Gastroesophageal sphincter (tissue), 4 donors: ENCODE measurements at regions not wholly inside any gene's neighbourhood (a gene's known extent, or its start where the extent isn't known, plus 50 kb on each side); places are given as distances from the start of the nearest gene placed in this dataset.

Experiments used
- ATAC-seq: fragments of 150-250 bp; one replicate; pipeline ENCODE4 v1.9.1; 2016; ENCODE audit warnings: mild to moderate bottlenecking, moderate library complexity
- H3K27ac ChIP-seq, 4 donors: fragments of 200-600 bp; sonication (generic) in 3 of 4; 1 replicate in 3 of 4; 2 replicates in 1 of 4; pipeline ENCODE4 v1.5.1; 2016 to 2019
- H3K27me3 ChIP-seq: fragments of 200-600 bp; sonication (generic); one replicate; pipeline ENCODE4 v1.5.1; 2019
- H3K36me3 ChIP-seq, 2 donors: fragments of 200-600 bp; sonication (generic); one replicate each; pipeline ENCODE4 v1.5.1; 2019; ENCODE audit warnings: control low read depth in 1 of 2
- H3K4me1 ChIP-seq, 3 donors: fragments of 200-600 bp; sonication (generic); 1 replicate in 2 of 3; 2 replicates in 1 of 3; pipeline ENCODE4 v1.5.1; 2016 to 2019; ENCODE audit warnings: control low read depth in 2 of 3
- H3K4me3 ChIP-seq, 2 donors: fragments of 200-600 bp; sonication (generic); one replicate each; pipeline ENCODE4 v1.5.1; 2019; ENCODE audit warnings: mild to moderate bottlenecking in 1 of 2, moderate library complexity in 1 of 2
- H3K9me3 ChIP-seq, 3 donors: fragments of 200-600 bp; sonication (generic); one replicate each; pipeline ENCODE4 v1.5.1; 2017 to 2019; ENCODE audit warnings: control low read depth in 2 of 3
- CTCF ChIP-seq, 4 experiments: fragments of 200-600 bp in 2 of 4; fragments of 450-650 bp in 2 of 4; sonication (generic) in 1 of 4; IDR thresholded peaks; one replicate each; pipeline ENCODE4 v1.5.1; 2017 to 2019; ENCODE audit warnings: antibody characterized with exemption in 4 of 4, mild to moderate bottlenecking in 2 of 4, moderate library complexity in 2 of 4
- EP300 ChIP-seq: sonication (generic); formaldehyde crosslinking; IDR thresholded peaks from one replicate; pipeline ENCODE4 v1.6.1; 2017; ENCODE audit warnings: antibody characterized with exemption, mild to moderate bottlenecking
- POLR2A ChIP-seq, 2 donors: fragments of 450-650 bp; IDR thresholded peaks; one replicate each; pipeline ENCODE4 v1.6.1; 2017; ENCODE audit warnings: antibody characterized with exemption in 2 of 2, mild to moderate bottlenecking in 2 of 2, moderate library complexity in 1 of 2
- POLR2AphosphoS5 ChIP-seq: sonication (generic); formaldehyde crosslinking; IDR thresholded peaks from one replicate; pipeline ENCODE4 v1.6.1; 2017; ENCODE audit warnings: antibody characterized with exemption
- WGBS, 2 donors: methylation state at CpG; one replicate each; pipeline ENCODE4 v1.1.5; 2018; ENCODE audit warnings: low coverage in 1 of 2; 5-methylcytosine and 5-hydroxymethylcytosine counted together

- Histone ChIP-seq H3K9me3 (no peaks in the 10 kb centered on the region), H3K27me3 (no peaks in the 10 kb centered on the region), H3K27ac (no peak overlapping the region), H3K36me3 (no peaks in the 10 kb centered on the region), H3K4me1 (no peaks in the 10 kb centered on the region), H3K4me3 (no peak overlapping the region)
- no peak for ATAC-seq
- TF ChIP-seq EP300 (no peak), POLR2AphosphoS5 (no peak), CTCF (IDR thresholded peaks at IDR 0.05) (no peak), POLR2A (IDR thresholded peaks at IDR 0.05) (no peak)
- WGBS, 2 donors, result 83 to 90% methylated on average over 1 to 2 of the region's 2 CpGs
Observed at GRCh38 chr12:14200598-14200997, 164.9 kb upstream of the ATF7IP start.

GRCh38 chr12:14201291-14201690, 164.2 kb upstream of the ATF7IP start:
- ATAC-seq, result no peak
- Histone ChIP-seq H3K4me3 (no peak overlapping the region), H3K27me3 (no peaks in the 10 kb centered on the region), H3K27ac (no peak overlapping the region), H3K36me3 (no peaks in the 10 kb centered on the region), H3K4me1 (no peaks in the 10 kb centered on the region), H3K9me3 (no peaks in the 10 kb centered on the region)
- 83 to 88% methylated on average over 1 of the region's 1 CpG for WGBS, 2 donors
- no peak for TF ChIP-seq POLR2AphosphoS5
- TF ChIP-seq EP300, result no peak
- no peak for TF ChIP-seq POLR2A (IDR thresholded peaks at IDR 0.05)
- no peak for TF ChIP-seq CTCF (IDR thresholded peaks at IDR 0.05)

- Histone ChIP-seq H3K27ac (no peak overlapping the region), H3K4me1 (no peaks in the 10 kb centered on the region), H3K9me3 (no peaks in the 10 kb centered on the region), H3K4me3 (no peak overlapping the region), H3K36me3 (no peaks in the 10 kb centered on the region), H3K27me3 (no peaks in the 10 kb centered on the region)
- ATAC-seq, result no peak
- TF ChIP-seq CTCF (IDR thresholded peaks at IDR 0.05), result no peak
- TF ChIP-seq POLR2AphosphoS5, result no peak
- TF ChIP-seq POLR2A (IDR thresholded peaks at IDR 0.05), result no peak
- WGBS, 2 donors, result 70 to 72% methylated on average over 2 of the region's 4 CpGs
Observed at GRCh38 chr12:14207905-14208551, 157.5 kb upstream of the ATF7IP start.

GRCh38 chr12:14211947-14212387, 153.5 kb upstream of the ATF7IP start:
- Histone ChIP-seq H3K36me3 (no peaks in the 10 kb centered on the region), H3K9me3 (no peaks in the 10 kb centered on the region), H3K4me1 (no peaks in the 10 kb centered on the region), H3K4me3 (no peak overlapping the region), H3K27me3 (no peaks in the 10 kb centered on the region), H3K27ac (no peak overlapping the region)
- WGBS, 2 donors, result 49 to 55% methylated on average over 3 of the region's 3 CpGs
- TF ChIP-seq CTCF (IDR thresholded peaks at IDR 0.05), result no peak
- TF ChIP-seq POLR2A (IDR thresholded peaks at IDR 0.05), result no peak
- no peak for TF ChIP-seq EP300
- TF ChIP-seq POLR2AphosphoS5, result no peak
- no peak for ATAC-seq

- no peaks in the 10 kb centered on the region for H3K27me3 ChIP-seq
- WGBS, 2 donors, result 67 to 77% methylated on average over 1 of the region's 1 CpG
Observed at GRCh38 chr12:14213542-14213941, 151.9 kb upstream of the ATF7IP start.

More at GRCh38 chr12:14213542-14213941, 151.9 kb upstream of the ATF7IP start:
- no peaks in the 10 kb centered on the region for H3K36me3 ChIP-seq
- H3K4me1 ChIP-seq, result no peaks in the 10 kb centered on the region
- H3K4me3 ChIP-seq, result no peak overlapping the region
- ATAC-seq, result no peak
- no peak overlapping the region for H3K27ac ChIP-seq
- no peaks in the 10 kb centered on the region for H3K9me3 ChIP-seq
- TF ChIP-seq POLR2AphosphoS5 (no peak), CTCF (IDR thresholded peaks at IDR 0.05) (no peak), POLR2A (IDR thresholded peaks at IDR 0.05) (no peak)
